ENCODE measurements at regions not wholly inside any gene's neighbourhood (a gene's known extent, or its start where the extent isn't known, plus 50 kb on each side); places are given as distances from the start of the nearest gene placed in this dataset.
"Not testable (repeated sequence)": the region's sequence is repeated elsewhere in the genome, so short reads cannot be mapped to it uniquely, and the experiment has no call there.

DNA sequence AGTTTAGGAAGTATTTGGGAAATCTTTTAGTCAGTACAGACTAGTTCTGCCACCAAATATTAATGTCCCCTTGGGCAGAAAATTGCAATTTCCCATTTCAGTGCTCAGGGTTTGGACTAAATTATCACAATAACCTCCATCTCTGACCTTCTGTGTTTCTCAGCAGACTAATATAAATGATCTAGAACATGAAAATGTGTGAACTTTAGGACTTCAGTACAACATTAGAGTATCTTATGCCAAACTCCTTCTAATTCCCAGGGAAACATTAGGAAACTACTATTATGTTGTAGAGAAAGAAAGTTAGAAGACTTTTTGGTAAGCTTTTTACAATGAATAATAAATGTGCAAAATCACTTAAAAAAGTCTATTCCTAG lies 1087.6 kb upstream of the CITED2 start:
- no peak for DNase-seq (ENCODE audit: low spot score in 2 of 2)
- Mint-ChIP-seq H3K27ac (no peak overlapping the region), H3K9me3 (peaks cover 6 to 8% of the 10 kb centered on the region in 2 donors), H3K36me3 (no peaks in the 10 kb centered on the region)
- no peak for ATAC-seq

DNA sequence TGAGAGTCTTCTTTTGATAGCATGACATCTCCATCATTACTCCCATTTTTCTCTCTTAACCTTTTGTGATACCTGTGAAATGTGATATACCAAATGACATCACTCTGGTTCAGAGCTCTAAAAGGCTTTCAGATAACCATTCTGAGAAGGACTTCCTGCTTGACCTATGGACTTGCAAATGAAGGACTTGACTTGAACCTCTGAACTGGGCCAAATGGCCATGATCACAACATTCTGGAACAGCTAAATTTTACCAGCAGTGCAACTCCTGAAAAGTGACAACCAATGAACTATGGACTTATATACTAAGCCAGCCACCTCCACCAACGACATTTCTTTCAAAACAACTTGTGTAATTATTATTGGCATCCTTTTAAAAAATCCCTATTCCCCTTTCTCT lies 1085.8 kb upstream of the CITED2 start:
- no peak for ATAC-seq
- Mint-ChIP-seq H3K9me3 (no peaks in the 10 kb centered on the region), H3K36me3 (no peaks in the 10 kb centered on the region), H3K27ac (no peak overlapping the region)
- no peak for DNase-seq (ENCODE audit: low spot score in 2 of 2)

DNA sequence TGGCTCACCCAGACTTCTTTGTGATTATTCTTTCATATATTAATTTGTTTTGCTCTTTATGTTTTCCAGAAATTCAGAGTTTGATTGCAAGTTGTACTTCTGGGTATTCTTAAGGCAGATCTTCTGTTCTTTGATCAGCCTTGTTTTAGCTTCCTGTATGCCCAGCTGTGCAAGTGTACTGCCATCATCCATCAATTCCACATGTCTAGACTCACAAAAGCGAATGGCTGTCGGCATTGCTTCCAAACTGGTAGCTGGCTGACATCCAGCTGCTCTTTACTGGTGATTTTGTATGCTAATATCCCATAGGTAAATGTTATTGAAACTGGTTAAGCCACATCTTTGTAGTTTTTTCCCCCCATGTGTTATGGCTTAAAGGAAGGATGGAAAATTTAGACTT lies 1084.8 kb upstream of the CITED2 start:
- Mint-ChIP-seq H3K36me3 (no peaks in the 10 kb centered on the region), H3K27ac (no peak overlapping the region), H3K9me3 (no peaks in the 10 kb centered on the region)
- no peak for DNase-seq (ENCODE audit: low spot score in 2 of 2)
- no peak for ATAC-seq

DNA sequence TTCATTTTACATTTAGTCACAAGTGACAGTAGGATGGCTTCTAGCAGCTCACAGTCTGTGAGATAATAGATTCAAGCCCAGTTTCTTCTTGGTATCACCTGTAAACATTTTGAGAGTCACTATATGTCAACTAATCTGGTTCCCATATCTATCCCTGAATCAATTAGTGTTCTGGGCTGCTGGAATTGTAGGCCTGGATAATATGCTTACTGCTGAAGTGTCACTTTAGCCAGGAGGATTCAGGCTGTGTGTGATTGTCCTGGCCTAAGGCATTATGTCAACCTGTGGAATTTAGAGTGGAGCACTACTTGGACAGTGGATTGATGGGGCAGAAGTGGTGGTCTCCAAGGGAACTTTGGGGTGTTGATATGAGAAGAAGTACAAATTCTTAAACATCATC lies 1071.8 kb upstream of the CITED2 start:
- no peaks in the 10 kb centered on the region for H3K36me3 Mint-ChIP-seq
- DNase-seq (ENCODE audit: low spot score in 2 of 2) = no peak
- H3K9me3 Mint-ChIP-seq = no peaks in the 10 kb centered on the region
- ATAC-seq = no peak
- H3K27ac Mint-ChIP-seq = no peak overlapping the region

DNA sequence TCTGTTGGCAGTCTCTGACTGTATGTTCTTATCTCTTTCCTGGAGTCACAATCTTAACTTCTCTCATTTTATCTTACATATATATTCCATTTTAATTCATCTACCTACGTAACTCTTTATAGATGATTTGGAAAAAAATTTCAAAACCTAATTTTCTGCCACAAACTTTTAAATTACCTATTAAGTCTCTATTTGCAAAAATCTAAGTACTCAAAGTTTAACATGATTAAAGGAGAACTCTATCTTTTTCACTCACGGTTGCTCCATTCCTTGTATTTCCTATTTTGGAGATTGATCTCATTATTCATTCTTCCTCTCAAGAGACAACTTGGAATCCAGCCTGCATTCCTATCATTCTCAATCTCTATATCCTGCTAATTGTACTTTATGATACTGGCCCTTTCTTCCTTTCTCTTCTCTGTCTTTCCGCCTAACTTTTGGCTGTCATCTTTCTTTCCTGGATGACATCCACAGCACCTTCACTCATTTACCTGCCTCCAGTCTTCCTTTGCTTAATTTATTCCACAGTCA lies 1071.1 kb upstream of the CITED2 start:
- DNase-seq (ENCODE audit: low spot score in 2 of 2) (no peak), ATAC-seq (no peak)
- Mint-ChIP-seq H3K36me3 (no peaks in the 10 kb centered on the region), H3K27ac (no peak overlapping the region), H3K9me3 (no peaks in the 10 kb centered on the region)

DNA sequence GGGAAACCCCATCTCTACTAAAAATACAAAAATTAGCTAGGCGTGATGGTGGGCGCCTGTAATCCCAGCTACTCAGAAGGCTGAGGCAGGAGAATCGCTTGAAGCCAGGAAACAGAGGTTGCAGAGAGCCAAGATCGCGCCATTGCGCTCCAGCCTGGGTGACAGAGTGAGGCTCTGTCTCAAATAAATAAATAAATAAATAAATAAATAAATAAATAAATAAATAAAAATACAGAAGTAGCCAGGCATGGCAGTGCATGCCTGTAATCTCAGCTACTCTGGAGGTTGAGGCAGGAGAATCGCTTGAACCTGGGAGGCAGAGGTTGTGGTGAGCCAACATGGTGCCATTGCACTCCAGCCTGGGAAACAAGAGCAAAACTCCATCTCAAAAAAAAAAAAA lies 1068.7 kb upstream of the CITED2 start:
- not testable (repeated sequence) for ATAC-seq; H3K27ac Mint-ChIP-seq; H3K36me3 Mint-ChIP-seq; DNase-seq (ENCODE audit: low spot score in 2 of 2); H3K9me3 Mint-ChIP-seq

DNA sequence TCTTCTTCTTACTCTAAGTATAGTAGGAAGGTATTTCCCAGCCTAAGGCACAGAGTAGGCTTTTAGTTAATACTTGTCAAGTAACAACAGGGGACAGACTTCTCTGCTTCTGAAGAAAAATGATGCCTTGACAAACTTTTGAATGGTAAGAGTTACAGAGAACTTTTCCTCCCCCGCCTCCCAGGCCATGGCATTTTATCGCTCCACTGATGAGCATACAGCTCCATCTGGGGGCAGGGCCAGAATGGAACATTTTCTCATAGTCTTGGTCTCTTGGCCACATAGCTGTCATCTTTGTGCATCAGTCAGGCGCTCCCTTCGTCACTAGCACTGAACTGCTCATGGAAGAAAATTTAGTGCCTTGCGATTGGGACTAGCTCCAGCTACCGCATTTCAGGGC lies 1066.8 kb upstream of the CITED2 start:
- Mint-ChIP-seq H3K36me3 (no peaks in the 10 kb centered on the region), H3K27ac (no peak overlapping the region), H3K9me3 (no peaks in the 10 kb centered on the region)
- ATAC-seq (no peak), DNase-seq (ENCODE audit: low spot score in 2 of 2) (no peak)

DNA sequence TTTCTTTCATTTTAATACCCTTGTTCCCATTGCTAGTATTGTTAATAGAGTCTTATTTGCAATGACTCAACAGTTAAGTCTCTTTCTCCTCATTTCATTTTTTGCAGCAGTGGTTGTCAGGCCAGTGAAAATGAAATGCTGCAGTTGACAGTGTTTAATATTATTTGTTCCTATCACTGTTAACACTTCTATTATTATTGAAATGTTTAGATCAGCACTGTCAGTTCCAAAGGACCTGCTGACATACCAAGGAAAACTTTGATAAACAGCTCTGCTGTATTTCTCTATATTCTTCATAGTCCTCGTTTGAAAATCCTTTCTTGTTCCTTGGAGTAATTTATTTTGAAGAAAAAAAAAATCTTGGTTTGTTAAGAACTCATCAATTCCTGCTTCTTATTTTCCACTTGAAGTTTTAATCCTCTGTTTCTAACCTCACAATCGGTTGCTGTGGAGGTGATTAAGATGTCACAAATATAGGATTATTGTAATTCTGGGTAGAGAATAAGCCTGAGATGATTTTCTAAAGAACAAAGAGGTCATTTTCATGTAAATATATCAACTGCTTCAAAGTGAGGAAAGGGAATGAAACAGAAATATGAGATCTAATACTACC lies 1065.9 kb upstream of the CITED2 start:
- no peaks in the 10 kb centered on the region for H3K9me3 Mint-ChIP-seq
- H3K27ac Mint-ChIP-seq = no peak overlapping the region
- no peak for ATAC-seq
- no peaks in the 10 kb centered on the region for H3K36me3 Mint-ChIP-seq
- no peak for DNase-seq (ENCODE audit: low spot score in 2 of 2)

DNA sequence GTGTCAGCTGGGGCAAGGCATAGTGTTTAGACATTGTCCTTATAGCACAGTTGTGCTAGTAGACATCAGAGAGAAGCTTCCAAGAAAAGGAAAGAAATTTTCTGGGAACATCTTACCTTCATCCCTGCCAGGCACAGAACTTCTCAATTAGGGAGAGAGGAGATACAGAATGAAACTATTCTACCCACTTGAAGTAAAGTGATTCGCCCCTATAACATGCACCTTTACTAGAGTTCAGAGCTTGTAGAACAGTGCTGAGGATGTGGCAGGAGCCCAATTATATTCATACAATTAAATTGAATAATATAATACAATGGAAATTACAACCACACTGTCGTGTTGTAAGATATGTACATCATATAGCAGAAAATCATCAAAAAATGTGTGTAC lies 1063.9 kb upstream of the CITED2 start:
- Mint-ChIP-seq H3K27ac (no peak overlapping the region), H3K9me3 (no peaks in the 10 kb centered on the region), H3K36me3 (no peaks in the 10 kb centered on the region)
- ATAC-seq (no peak), DNase-seq (ENCODE audit: low spot score in 2 of 2) (no peak)

DNA sequence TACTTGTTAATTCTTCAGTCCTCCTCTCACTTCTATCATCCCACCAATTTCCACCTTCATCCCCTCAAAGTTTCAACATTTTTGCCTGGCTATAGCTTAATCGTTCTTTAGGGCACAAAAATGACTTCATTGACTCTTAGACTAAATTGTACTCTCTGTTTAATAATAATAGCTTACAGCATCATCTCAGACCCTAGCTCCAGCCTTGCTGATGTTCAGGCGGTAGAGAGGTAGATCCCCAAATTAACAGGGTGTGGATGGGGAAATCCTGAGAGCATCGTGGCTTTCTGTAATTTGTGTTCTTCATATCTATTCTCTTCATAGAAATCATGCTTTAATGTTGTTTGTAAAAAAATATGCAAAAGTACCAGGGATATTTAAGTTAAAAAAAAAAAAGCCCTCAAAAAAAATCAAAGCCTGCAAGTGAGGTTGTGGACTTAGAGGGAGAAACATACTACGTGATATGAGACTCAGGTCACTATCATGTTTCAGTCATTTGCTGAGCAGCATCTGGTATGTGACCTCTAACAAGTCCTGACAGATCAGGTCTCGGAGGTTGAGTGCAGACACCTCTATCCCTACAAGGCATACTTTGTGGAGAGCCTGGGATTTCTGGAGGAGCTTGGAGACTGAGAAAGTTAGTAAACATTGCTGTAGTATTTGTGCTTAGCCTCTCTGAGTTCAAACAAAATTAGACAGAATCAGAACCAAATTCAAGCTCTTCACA lies 1063.3 kb upstream of the CITED2 start:
- ATAC-seq = no peak
- no peak for DNase-seq (ENCODE audit: low spot score in 2 of 2)
- Mint-ChIP-seq H3K36me3 (no peaks in the 10 kb centered on the region), H3K27ac (no peak overlapping the region), H3K9me3 (no peaks in the 10 kb centered on the region)

DNA sequence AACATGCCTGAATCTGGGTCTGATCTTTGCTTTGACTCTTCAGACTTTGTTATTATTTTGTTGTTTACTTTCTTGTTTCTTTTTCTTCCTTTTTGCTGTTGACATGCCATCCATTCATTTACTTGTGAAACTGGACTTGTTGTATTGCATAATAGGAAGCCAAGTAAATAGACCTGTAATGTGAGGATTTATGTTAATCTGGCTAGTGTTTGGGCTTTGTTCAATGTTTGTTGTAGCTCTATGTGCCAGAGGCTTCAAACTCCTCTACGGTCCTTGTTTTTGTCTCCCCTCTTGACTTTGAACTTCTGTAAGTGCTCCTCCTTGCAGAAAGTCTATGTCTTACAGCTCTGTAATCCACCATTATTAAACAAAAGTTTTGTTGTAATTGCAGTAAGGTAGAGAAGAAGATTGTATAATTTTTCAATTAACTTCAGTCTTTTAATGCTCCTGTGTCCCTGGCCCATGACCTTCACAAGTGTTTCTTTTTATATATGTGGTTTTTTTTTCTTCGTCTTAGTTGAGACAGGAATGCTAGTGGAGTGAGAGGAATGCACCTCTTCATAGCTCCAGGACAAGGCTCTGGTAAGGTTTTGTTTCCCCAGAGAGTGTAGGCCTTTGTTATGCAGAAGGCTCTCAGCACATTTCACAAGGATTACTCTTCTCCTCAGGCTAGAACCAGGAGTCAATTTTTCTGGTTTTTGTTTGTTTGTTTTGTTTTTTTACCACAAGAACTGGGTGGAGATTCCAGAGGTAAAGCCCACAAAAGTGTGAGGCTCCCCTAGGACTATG lies 1061.8 kb upstream of the CITED2 start:
- no peak for ATAC-seq
- Mint-ChIP-seq H3K9me3 (no peaks in the 10 kb centered on the region), H3K27ac (no peak overlapping the region), H3K36me3 (no peaks in the 10 kb centered on the region)
- DNase-seq (ENCODE audit: low spot score in 2 of 2) = no peak

DNA sequence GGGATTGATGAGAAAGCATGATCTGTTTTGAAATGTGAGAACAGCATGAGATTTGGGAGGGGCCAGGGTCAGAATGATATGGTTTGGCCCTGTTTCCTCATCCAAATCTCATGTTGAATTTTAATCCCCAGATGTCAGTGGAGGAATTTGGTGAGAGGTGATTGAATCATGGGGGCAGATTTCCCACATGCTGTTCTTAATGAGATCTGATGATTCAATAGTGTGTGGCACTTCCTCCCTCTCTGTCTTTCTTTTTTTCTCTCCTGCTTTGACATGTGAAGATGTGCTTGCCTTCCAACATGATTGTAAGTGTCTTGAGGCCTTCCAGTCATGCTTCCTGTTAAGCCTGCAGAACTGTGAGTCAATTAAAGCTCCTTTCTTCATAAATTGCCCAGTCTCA lies 1060.3 kb upstream of the CITED2 start:
- H3K9me3 Mint-ChIP-seq = no peaks in the 10 kb centered on the region
- no peak for ATAC-seq
- no peak overlapping the region for H3K27ac Mint-ChIP-seq
- DNase-seq (ENCODE audit: low spot score in 2 of 2) = no peak
- H3K36me3 Mint-ChIP-seq = no peaks in the 10 kb centered on the region

DNA sequence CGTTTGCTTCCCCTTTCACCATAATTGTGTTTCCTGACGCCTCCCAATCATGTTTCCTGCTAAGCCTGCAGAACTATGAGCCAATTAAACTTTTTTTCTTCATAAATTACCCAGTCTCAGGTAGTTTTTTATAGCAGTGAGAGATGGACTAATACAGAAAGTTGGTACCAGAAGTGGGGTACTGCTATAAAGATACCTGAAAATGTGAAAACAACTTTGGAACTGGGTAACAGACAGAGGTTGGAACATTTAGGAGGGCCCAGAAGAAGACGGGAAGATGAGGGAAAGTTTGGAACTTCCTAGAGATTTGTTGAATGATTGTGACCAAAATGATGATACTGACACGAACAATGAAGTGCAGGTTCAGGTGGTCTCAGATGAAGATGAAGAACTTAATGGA lies 1058.6 kb upstream of the CITED2 start:
- no peak for ATAC-seq
- DNase-seq (ENCODE audit: low spot score in 2 of 2) = no peak
- Mint-ChIP-seq H3K9me3 (no peaks in the 10 kb centered on the region), H3K36me3 (no peaks in the 10 kb centered on the region), H3K27ac (no peak overlapping the region)

DNA sequence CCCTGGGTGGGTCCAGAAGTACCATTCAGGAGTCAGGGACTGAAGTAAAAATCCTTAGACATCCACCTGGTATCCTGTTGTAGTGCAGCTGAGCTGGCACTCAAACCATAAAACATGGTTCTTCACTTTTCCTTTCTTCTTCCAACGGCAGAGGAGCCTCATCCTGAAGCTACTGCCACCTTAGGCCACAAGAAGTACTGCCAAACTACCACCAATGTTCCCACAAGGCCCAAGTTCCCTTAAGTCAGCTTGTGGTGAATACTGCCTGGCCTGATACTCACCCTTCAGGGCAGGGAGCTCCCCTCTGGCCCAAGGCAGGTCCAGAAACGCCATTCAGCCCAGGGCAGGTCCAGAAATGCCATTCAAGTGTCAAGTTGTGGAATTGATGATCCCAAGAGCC lies 1053.4 kb upstream of the CITED2 start:
- DNase-seq (ENCODE audit: low spot score in 2 of 2) (no peak), ATAC-seq (no peak)

DNA sequence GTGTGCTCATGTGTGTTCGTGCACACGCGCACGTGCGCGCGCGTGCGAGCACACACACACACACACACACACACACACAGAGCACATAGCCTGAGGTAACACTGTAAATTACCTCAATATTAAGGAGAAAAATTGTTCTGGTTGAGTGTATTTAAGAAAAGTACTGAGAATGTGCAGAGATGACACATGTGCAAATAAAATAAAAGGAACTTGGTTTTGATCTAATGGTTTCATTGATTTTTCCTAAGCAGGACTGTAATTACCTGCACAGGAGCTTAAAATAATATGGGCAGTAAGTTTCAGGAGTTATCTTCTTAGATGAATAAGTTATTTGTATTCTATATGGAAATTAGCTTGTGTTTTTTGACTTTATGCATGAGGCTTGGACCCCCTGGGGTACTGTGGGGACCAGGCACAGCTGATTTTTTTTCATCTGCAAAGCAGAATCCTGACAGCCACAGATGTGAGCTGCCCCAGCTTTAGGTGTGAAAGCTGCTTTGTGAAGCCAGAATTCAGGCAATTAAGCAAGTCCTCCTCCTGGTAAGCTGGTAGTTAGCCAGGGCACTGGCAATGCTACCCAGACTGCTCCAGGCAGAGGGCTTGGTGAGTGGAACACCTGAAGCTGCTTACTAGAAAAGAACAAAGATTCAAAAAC lies 1040.6 kb upstream of the CITED2 start:
- peaks cover 6 to 16% of the 10 kb centered on the region in 2 donors for H3K9me3 Mint-ChIP-seq
- H3K27ac Mint-ChIP-seq = no peak overlapping the region
- H3K36me3 Mint-ChIP-seq = peaks cover 0 to 7% of the 10 kb centered on the region in 2 donors
- no peak for ATAC-seq
- no peak for DNase-seq (ENCODE audit: low spot score in 2 of 2)

More for the DNA sequence above, 1053.4 kb upstream of the CITED2 start:
- Mint-ChIP-seq H3K27ac (no peak overlapping the region), H3K9me3 (no peaks in the 10 kb centered on the region), H3K36me3 (no peaks in the 10 kb centered on the region)

DNA sequence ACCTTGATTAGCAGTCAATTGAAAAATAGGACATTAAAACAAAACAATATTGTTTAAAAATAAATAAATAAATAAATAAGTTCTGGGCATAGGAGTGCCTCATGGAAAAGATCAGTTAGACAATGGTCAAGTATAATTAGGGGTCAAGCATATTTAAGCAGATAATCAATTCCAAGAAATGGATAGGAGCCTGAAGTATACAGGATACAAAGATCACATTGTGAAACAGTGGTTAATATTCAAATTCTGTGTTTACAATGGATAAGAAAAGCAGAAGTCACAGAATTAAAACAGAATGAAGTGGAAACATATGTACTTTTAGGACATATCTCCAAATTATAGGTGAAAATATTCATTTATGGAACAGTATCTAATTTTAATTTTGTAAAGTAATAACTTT lies 1028.6 kb upstream of the CITED2 start:
- Mint-ChIP-seq H3K36me3 (peaks cover 0 to 8% of the 10 kb centered on the region in 2 donors), H3K9me3 (peaks cover 0 to 10% of the 10 kb centered on the region in 2 donors), H3K27ac (no peak overlapping the region)
- ATAC-seq (no peak), DNase-seq (ENCODE audit: low spot score in 2 of 2) (no peak)

DNA sequence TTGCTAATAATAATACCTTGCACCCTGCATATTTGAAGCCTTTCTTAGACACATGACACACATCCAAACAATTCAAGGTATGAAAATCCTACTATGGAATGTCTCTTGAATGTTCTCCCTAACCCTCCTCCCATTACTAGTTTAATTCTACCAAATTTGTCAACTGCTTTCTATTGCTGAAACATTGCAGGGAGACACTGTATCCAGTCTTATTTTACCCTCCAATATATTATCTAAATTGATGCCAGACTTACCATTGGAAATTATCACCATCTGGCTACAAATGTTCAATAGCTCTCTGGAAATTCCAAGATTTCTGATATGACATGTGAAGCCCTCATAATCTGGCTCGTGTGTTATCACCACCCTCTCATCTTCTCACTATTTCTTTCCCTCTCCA lies 1027.3 kb upstream of the CITED2 start:
- Mint-ChIP-seq H3K36me3 (no peaks in the 10 kb centered on the region), H3K27ac (no peak overlapping the region), H3K9me3 (no peaks in the 10 kb centered on the region)

More for the DNA sequence above, 1027.3 kb upstream of the CITED2 start:
- ATAC-seq (no peak), DNase-seq (ENCODE audit: low spot score in 2 of 2) (no peak)

Measured in activated naive CD4-positive, alpha-beta T cell treated with anti-CD3 and anti-CD28 coated beads, Interleukin-2, amount 50 U/mL, for 72 hours (primary cell).